NCI-H82 treated with DMSO at 0.1 percent for 48 hours (cell line): ENCODE measurements at regions not wholly inside any gene's neighbourhood (a gene's known extent, or its start where the extent isn't known, plus 50 kb on each side); places are given as distances from the start of the nearest gene placed in this dataset.
"Not testable (repeated sequence)": the region's sequence is repeated elsewhere in the genome, so short reads cannot be mapped to it uniquely, and the experiment has no call there.

Experiments used
- DNase-seq: peaks from one replicate; lab custom pipeline; 2025; ENCODE audit not compliant: unreplicated experiment; lab: John Stamatoyannopoulos, UW

DNA sequence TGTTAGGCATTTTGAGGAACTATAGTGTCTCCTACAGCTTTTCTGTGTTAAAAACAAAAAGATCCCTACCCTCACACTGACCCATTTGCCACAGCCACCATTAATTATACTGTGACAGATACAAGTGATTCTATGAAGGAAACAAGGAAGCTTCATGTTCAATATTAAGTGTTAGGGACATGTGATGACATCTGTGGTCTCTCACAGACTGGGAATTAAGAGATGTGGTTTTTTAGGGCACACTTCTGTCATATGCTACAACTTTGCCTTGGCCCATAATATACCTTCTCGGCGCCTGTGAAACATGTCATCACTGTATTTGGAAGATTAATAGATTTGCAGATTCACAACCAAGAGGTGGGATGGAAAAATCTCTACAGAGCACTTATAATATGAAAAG, 102.9 kb upstream of the TCF21 start:
- DNase-seq = no peak

DNA sequence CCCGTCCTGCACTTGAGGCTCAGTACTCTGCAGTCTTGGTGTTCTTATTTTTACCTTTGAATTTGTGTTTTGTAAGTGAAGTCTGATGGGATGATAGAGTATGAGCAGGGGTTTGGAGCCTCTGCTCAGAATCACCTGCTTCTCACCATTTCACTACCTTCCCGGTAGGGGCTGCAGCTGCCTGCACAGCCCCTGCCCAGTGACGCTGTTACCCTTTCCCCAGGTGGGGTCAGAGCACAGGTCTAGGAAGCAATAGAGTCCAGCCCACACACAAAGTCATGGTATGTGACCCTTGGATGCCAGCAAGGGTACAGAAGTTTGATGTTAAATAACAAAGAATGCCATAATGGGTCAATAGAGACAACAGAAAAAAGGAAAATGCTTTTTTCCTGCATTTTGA, 101.8 kb upstream of the TCF21 start:
- DNase-seq = no peak

DNA sequence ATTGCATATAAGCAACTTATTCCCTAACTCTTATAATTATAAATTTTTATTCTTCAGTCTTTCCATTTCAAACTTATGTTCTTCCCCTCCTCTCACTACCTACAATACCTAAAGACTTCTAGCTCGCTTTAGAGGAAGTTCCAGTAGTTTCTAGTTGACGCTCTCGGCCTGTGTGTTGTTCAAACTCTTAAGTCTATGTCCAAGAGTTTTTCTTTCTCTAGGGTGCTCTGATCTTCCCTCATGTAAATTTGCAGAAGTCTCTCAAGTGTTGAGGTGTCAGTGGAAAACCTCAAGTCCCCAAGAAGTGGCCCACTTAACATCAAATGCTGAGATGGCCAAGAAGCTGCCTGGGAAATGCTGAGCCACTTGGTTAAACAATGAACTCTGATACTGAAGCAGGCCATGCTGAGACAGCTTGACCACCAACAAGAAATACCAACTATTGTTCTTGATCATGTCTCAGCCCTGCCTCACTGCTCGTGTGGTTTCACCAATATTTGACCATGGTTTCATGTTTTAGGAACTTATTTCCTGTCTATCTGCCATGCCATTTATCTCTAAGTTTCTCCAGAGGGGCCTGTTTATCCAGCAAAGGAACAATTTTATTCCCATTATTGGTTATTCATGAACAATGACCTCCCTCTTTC, 100.9 kb upstream of the TCF21 start:
- DNase-seq = no peak

DNA sequence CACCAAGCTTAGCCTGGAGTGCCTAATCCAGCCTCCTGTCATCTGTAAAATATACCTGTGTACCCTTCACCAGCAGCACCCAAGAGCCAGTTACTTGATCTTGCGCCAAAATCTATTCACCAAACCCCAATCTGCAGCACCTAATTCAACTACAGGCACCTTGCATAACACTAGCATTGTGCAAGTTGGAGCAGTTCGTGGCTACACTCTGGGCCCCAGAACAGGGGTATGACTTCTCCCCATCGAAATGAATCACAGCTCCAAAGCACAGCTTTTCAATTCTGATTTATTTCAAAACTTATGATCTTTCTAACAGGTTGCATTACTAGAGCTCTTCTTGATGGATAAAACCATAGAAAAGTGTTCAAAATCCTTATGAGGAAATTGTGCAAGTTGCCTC, 100.4 kb upstream of the TCF21 start:
- no peak for DNase-seq

DNA sequence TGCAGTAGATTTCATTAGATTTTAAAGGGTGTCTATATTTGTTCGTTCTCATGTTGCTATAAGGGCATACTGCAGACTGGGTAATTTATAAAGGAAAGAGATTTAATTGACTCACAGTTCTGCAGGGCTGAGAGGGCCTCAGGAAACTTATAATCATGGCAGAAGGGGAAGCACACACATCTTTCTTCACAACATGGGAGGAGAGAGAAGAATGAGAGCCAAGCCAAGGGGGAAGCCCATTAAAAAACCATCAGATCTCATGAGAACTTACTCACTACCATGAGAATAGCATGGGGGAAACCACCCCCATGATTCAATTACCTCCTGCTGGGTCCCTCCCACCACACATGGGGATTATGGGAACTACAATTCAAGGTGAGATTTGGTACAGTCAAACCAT, 99.5 kb upstream of the TCF21 start:
- DNase-seq = not testable (repeated sequence)

DNA sequence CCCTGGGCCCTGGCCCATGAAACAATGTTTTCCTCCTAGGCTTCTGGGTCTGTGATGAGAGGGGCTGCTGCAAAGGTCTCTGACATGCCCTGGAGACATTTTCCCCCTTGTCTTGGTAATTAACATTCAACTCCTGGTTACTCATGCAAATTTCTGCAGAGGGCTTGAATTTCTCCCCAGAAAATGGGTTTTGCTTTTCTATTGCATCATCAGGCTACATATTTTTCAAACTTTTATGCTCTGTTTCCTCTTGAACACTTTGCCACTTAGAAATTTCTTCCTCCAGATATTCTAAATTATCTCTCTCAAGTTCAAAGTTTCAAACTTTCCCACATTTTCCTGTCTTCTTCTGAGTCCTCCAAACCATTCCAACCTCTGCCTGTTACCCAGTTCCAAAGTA, 98.2 kb upstream of the TCF21 start:
- DNase-seq = not testable (repeated sequence)

DNA sequence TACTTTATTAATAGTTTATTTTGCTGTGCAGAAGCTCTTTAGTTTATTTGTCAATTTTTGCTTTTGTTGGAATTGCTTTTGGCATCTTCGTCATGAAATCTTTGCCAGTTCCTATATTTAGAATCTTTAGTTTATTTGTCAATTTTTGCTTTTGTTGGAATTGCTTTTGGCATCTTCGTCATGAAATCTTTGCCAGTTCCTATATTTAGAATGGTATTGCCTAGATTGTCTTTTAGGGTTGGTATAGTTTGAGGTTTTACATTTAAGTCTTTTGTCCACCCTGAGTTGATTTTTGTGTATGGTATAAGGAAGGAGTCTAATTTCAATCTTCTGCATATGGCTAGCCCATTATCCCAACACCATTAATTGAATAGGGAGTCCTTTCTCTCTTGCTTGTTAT, 93.9 kb upstream of the TCF21 start:
- not testable (repeated sequence) for DNase-seq

DNA sequence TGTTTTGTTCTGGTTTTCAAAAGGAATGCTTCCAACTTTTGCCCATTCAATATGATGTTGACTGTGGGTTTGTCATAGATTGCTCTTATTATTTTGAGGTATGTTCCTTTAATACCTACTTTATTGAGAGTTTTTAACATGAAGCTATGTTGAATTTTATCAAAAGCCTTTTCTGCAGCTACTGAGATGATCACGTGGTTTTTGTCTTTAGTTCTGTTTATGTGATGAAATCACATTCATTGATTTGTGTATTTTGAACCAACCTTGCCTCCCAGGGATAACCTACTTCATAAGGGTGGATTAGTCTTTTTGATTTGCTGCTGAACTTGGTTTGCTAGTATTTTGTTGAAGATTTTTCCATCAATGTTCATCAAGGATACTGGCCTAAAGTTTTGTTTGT, 92.7 kb upstream of the TCF21 start:
- DNase-seq = no peak

DNA sequence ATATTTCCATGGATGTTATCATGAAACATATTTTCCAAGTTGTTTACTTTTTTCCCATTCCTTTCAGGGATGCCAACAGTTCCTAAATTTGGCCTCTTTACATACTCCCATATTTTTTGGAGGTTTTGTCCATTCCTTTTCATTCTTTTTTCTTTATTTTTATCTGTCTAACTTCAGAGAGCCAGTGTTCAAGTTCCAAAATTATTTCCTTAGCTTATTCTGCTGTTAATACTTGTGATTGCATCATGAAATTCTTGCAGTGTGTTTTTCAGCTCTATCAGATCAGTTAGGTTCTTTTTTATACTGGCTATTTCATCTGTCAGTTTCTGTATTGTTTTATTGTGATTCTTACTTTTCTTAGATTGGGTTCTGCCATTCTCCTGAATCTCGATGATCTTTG, 89.9 kb upstream of the TCF21 start:
- DNase-seq = no peak

DNA sequence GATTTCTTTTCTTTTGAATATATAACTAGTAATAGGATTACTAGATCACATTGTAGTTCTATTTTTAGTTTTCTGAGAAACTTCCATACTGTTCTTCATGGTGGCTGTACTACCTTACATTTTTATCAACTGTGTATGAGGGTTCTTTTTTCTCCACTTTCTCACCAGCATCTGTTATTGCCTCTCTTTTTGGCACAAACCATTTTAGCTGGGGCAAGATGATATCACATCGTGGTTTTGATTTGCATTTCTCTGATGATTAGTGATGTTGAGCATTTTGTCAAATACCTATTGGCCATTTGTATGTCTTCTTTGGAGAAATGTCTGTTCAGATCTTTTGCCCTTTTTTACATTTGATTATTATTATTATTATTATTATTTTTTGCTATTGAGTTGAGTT, 86.1 kb upstream of the TCF21 start:
- DNase-seq = no peak

DNA sequence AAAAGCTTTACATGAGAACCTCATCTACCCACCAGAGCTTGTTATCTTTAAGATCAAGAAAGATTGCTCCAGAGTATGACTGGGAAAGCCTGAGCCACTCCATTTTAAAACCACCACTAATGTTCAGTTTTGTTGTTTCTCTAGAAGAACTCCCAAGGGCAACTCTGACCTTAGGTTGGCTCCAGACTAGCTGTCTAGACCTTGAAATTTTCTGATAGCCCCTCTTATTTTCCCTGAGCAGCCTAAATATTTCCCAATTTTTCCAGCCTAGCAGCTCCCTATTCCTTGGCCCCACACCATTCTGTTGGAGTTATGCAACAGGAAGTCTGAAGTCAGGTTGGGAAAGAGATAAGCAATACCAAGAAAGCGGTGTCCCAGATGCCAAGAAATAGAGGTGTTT, 84.6 kb upstream of the TCF21 start:
- DNase-seq = no peak

DNA sequence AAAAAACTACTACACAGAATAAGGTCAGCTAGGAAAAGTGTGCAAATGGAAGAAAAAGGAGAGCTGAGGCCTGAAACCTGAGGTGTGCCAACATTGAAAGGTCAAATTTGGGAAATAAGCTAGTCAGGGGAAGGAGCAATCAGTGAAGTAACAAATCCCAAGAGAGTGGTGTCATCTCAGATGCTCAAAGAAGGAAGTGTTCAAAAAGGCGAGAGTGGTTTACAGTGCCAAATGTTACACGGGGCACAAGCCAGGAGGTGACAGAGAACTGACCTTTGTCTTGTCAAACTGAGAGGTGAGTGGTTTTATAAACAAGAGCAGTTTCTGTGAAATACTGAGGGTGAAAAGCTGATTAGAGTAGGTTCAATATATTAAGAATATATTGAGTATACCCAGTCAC, 83.0 kb upstream of the TCF21 start:
- no peak for DNase-seq

DNA sequence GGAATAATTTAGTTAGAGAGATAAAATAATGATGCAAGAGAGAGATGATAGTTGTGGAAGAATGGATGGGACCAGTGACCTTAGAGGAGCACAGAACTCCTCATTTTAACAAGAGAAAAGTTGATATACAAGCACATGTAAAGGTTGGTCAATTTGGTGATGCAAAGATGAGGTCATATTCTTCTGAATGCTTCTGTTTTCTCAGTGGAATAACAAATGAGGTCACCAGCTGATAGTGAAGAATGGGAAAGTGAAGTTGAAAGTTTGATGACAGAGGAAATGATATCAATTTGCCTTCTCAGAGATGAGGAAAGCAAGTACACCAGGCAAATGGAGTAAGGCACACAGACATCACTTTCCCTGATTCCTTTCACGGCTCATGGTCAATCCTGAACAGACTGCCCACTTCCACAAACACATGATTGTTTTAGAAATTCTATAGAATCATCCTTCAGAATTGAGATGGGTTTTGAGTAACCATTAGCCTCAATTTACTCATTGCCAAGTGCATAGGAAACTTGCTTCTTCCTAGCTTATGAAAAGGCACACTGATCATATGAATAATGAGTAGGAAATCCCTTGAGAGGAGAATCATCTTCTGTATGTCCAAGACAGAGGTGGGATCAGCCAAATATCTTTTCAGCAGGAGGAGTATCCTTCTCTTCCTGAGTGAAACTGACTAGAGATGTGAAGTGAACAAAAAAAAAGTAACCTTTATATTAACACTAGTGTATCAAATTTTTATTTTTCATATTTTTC, 82.4 kb upstream of the TCF21 start:
- DNase-seq = no peak

DNA sequence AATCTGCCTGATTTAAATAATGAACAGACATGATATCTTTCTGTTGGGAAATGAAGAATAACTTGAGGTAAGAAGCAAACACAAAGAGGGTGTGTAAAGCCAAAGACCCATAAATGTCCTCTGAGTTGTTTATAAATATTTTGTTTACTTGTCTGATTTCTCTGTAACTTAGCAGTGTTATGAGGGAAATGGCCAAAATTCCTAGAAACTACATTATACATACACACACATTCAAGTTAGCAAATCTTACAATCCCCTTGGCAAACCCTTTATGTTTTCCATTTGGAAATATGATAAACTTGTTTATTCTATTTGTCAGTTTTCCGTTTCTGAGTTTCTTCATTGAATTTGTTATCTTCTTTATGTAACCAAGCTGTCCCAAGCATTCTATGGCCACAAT, 81.4 kb upstream of the TCF21 start:
- DNase-seq = no peak

DNA sequence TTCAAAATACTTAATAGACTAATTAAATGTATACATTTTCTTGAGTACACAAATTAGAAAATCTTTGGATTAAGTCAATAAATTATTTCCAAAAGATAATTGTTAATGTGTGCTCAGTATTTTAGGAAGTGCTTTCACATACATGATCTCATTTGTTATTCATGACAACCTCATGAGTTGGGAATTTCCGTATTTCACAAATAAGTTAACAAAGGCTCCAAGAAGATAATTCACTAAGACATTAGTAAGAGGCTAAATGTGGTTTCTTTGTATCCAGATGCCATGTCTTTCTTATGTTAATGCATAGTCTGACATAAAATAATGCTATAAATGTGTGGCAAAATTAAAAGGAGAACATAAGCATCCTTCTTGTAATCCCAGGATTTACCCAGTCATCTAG, 79.5 kb upstream of the TCF21 start:
- no peak for DNase-seq

DNA sequence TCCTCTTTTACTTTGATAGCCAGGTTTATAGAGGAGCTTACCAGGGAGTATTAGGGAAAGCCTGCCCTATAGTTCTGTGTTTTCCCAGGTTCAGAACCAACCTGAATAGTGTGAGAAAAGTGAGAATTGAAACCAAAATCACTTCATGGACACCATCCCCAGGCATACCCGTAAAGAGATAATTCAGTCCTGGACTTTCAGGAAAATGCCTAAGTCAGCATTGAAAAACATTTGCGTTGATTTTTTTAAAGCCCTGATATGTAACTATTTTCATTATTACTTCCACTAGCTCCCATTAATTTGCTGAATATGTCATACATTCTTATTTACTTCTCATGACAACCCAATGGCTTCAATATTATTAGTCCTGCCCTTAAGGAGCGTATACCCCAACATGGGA, 77.4 kb upstream of the TCF21 start:
- DNase-seq = no peak

DNA sequence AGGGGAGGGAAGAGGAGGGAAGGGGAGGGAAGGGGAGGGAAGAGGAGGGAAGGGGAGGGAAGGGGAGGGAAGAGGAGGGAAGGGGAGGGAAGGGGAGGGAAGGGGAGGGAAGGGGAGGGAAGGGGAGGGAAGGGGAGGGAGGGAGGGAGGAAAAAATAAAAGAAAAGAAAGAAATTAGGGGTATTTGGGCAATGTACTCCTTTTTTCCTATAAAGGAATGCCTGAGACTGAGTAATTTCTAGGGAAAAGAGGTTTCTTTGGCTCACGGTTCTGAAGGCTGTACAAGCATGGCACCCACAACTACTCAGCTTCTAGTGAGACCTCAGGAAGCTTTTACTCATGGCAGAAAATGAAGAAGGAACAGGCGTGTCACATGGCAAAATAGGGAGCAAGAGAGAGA, 76.5 kb upstream of the TCF21 start:
- not testable (repeated sequence) for DNase-seq

DNA sequence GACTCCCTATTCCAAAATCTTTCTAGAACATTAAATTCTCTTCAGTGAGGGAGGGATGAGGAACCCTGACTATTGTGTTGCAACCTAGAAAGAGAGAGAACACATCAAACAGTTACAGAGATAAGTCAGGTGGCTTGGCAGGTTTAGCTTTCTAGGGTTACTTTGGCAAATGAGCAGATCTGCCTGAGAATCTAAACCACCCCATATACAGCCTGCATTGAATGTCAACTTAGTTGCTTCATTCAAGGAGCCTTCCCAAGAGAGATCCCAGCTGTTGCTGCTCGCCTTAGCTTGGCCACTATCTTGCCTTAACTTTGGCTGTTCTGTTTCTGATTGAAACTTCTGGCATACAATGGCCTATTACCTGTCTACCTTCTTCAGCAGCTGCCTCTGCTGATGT, 74.7 kb upstream of the TCF21 start:
- no peak for DNase-seq

DNA sequence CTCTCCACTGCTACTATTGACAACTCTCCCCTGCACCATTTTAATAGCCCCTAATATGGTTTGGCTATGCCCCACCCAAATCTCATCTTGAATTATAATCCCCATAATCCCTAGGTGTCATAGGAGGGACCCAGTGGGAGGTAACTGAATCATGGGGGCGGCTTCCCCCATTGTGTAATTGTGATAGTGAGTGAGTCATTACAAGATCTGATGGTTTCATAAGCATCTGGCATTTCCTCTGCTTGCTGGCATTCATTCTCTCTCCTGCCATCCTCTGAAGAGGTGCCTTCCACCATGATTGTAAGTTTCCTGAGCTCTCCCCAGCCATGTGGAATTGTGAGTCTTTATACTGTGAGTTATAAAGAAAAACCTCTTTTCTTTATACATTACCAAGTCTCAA, 74.1 kb upstream of the TCF21 start:
- no peak for DNase-seq

DNA sequence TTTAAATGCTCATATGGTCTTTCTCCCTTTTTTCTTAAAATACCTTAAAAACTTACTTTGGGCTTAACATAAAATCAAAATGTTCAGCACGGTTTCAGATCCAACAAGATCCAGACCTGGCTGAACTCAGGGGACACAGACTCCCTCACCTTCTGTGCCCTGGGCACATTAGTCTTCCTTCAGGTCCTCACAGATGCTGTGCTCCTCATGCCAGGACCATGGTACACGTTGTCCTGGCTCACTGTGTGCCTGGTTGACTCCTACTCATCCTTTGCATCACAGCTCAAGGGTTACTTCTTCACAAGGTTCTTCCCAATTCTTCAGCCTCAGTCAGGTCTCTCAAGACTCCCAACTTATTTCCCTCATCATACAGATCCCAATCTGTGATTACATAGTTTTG, 73.6 kb upstream of the TCF21 start:
- no peak for DNase-seq

DNA sequence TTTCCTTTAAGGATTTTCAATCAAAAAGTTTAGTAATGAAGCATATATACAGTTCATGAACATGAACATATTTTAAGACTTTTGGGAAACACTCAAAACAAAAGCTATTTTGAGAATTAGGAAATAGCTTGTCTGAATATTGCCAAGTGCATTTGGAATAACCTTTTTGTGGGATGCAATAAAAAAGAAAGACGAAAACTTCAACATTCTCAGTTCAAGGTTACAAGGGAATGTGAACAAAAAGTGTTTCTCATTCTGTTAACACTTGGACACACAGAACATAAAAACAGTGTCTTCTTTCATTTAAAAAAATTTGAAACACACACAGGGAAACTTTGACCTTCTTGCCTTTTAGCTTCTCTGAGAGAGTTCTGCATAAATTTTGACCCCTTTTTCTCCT, 72.7 kb upstream of the TCF21 start:
- no peak for DNase-seq

DNA sequence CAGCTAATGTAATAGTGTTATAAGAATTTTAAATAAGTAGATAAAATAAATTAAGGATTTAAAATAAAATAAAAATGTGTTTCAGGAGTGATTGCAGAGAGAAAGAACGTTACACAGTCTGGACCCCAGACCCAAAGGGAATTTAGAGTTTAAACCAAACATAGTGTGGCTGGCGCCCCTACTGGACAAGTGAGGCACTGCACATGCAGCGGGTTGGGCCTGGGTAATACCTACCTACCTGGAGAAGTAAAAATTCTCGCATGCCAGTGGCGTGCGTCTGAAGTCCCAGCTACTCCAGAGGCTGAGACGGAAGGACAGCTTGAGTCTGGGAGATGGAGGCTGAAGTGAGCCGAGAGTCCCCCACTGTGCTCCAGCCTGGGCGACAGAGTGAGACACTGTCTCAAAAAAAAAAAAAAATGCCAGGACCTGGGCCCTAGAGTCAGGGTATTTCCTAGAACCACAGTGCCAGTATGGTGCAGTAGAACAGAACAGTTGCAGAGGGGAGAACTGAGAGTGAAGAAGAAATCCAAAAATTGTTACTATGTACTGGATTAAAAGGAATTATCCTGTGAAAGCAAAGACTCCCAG, 71.4 kb upstream of the TCF21 start:
- DNase-seq = no peak

DNA sequence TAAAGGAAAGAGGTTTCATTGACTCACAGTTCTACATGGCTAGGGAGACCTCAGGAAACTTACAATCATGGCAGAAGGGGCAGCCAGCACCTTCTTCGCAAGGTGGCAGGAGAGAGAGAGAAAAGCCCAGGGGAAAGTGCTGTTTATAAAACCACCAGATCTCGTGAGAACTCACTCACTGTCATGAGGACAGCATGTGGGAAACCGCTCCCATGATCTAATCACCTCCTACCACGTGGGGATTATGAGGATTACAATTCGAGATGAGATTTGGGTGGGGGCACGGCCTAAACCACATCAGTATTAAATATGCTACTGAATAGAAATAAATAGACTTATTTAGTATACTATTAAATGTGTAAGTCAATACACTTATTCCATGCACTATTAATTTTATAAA, 70.6 kb upstream of the TCF21 start:
- DNase-seq = no peak
